ENCODE measurements at regions not wholly inside any gene's neighbourhood (a gene's known extent, or its start where the extent isn't known, plus 50 kb on each side); places are given as distances from the start of the nearest gene placed in this dataset.

DNA sequence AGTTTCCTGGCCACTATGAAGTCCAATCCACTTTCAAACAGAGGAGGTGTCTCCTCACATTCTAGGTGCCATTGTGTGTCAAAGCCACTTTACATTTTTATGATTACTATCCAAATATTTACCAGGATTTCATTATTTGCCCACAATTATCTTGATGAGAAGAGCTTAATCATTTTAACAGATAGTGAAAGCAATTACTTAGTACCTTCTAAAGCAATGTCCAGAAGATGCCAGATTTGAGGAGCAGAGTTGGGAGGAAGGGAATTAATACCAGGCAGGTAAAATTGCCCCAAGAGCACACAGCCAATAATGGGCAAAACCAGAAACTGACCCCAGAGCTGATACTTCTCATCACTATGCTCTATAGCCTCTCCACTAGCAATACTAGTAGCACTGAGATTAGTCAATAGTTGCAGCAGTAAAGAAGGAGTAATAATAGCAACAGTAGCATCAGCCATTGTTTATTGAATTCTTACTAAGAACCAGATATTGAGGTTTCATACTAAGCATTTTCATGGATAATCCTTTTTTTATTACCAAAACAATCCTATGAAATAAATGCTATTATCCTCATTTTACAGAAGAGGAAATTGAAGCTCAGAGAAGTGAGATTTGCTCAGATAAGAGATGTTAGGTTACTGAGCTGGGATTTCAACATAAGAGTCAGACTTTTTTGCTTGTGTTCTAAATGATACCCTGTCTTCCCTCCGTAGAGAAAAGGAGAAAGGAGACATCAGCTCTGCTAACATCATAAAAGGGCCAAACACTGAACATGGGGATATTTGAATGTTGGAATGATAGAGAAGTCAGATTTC is 509.3 kb upstream of the CFAP20DC start:
- Mint-ChIP-seq H3K4me1 (peaks cover 10% of the 10 kb centered on the region), H3K4me3 (no peak overlapping the region), H3K27me3 (ENCODE audit: insufficient read depth) (peaks cover 4% of the 10 kb centered on the region), H3K9me3 (no peaks in the 10 kb centered on the region), H3K36me3 (ENCODE audit: low read depth) (no peaks in the 10 kb centered on the region), H3K27ac (no peak overlapping the region)
- H3K9me3 ChIP-seq (ENCODE audit: control insufficient read depth, low read length): no peaks in the 10 kb centered on the region
- no peak overlapping the region for H3K9ac ChIP-seq (ENCODE audit: extremely low read depth, low read length, poor library complexity, severe bottlenecking)
- no peaks in the 10 kb centered on the region for H3K36me3 ChIP-seq (ENCODE audit: control insufficient read depth, insufficient read depth, low read length)
- peak overlapping the region; percentile 3 for H3K4me3 ChIP-seq (ENCODE audit: low read length)
- H3K4me1 ChIP-seq (ENCODE audit: control insufficient read depth, insufficient read depth, low read length): peaks cover 16% of the 10 kb centered on the region
- 40 to 77% methylated on average over 1 of the region's 1 CpG for WGBS, 2 experiments (ENCODE audit: insufficient coverage in 1 of 2, insufficient read length in 1 of 2)
- TF ChIP-seq, protein P1, sequence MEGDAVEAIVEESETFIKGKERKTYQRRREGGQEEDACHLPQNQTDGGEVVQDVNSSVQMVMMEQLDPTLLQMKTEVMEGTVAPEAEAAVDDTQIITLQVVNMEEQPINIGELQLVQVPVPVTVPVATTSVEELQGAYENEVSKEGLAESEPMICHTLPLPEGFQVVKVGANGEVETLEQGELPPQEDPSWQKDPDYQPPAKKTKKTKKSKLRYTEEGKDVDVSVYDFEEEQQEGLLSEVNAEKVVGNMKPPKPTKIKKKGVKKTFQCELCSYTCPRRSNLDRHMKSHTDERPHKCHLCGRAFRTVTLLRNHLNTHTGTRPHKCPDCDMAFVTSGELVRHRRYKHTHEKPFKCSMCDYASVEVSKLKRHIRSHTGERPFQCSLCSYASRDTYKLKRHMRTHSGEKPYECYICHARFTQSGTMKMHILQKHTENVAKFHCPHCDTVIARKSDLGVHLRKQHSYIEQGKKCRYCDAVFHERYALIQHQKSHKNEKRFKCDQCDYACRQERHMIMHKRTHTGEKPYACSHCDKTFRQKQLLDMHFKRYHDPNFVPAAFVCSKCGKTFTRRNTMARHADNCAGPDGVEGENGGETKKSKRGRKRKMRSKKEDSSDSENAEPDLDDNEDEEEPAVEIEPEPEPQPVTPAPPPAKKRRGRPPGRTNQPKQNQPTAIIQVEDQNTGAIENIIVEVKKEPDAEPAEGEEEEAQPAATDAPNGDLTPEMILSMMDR (conservative IDR thresholded peaks at IDR 0.05): no peak
- no peak for DNase-seq
- H3K27me3 ChIP-seq (ENCODE audit: control insufficient read depth, insufficient read depth, low read length, poor library complexity, severe bottlenecking): no peaks in the 10 kb centered on the region
- H3K27ac ChIP-seq (ENCODE audit: low read depth, low read length): no peak overlapping the region

DNA sequence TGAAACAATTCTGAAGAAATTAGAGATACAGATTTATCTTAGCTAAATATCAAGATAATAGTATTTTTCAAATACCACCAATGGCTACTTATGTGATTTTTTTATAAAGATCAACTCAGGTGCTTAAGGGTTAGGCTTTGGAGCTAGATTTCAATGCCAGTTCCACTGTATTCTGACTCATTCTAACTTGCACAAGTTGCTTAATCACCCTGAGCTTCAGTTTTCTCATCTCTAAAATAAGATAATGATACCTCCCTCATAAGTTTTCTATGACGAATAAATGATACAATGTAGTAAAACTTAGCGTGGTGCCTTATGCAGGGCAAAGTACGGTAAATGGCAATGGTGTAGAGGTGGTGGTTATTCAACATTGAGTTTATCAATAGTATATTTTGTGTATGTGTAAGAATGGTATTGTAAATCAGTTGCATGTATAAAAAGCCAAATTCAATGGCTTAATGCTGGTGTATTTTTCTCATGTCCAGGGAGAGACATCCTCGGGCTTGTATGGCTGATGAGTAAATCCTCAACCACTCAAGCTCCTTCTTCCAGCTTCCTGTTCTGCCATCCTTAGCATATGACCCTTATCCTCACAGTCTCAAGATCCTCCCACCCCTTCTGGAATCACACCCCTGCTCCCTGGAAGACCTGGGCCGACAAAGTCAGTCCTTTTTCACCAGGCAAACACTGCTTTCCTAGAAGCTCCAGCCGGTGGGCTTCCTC is 505.9 kb upstream of the CFAP20DC start:
- H3K27ac Mint-ChIP-seq: no peak overlapping the region
- no peaks in the 10 kb centered on the region for H3K9me3 Mint-ChIP-seq
- Histone ChIP-seq H3K4me3 (ENCODE audit: low read length) (no peak overlapping the region), H3K9me3 (ENCODE audit: control insufficient read depth, low read length) (no peaks in the 10 kb centered on the region), H3K4me1 (ENCODE audit: control insufficient read depth, insufficient read depth, low read length) (peaks cover 16% of the 10 kb centered on the region), H3K36me3 (ENCODE audit: control insufficient read depth, insufficient read depth, low read length) (no peaks in the 10 kb centered on the region), H3K27ac (ENCODE audit: low read depth, low read length) (no peak overlapping the region), H3K27me3 (ENCODE audit: control insufficient read depth, insufficient read depth, low read length, poor library complexity, severe bottlenecking) (no peaks in the 10 kb centered on the region), H3K9ac (ENCODE audit: extremely low read depth, low read length, poor library complexity, severe bottlenecking) (no peak overlapping the region)
- WGBS, 2 experiments (ENCODE audit: insufficient coverage in 1 of 2, insufficient read length in 1 of 2): 93 to 94% methylated on average over 3 to 6 of the region's 6 CpGs
- H3K27me3 Mint-ChIP-seq (ENCODE audit: insufficient read depth): peaks cover 4% of the 10 kb centered on the region
- no peak overlapping the region for H3K4me3 Mint-ChIP-seq
- TF ChIP-seq, protein P1 (conservative IDR thresholded peaks at IDR 0.05): no peak
- no peak for DNase-seq
- H3K36me3 Mint-ChIP-seq (ENCODE audit: low read depth): no peaks in the 10 kb centered on the region
- H3K4me1 Mint-ChIP-seq: peaks cover 15% of the 10 kb centered on the region

DNA sequence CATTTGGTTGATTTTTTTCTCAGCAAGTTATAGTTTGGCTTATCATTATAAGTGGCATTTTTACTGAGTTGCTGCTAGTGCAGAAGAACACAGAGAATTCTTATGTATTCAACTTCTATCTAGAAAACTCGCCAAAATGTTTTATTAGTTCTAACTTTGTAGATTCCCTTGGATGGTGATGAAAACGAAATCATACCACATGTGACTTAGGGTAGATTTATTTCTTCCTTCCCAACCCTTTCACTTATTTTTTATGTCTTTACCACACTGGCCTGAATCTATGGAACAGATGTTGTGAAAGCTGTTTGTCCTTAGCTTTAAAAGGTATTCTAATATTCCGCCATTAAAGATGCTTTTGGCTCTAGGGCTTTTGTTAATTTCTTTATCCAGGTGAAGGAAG is 503.3 kb upstream of the CFAP20DC start:
- 93 to 100% methylated on average over 2 of the region's 3 CpGs for WGBS, 2 experiments (ENCODE audit: insufficient coverage in 1 of 2, insufficient read length in 1 of 2)
- Histone ChIP-seq H3K4me3 (ENCODE audit: low read length) (no peak overlapping the region), H3K36me3 (ENCODE audit: control insufficient read depth, insufficient read depth, low read length) (no peaks in the 10 kb centered on the region), H3K4me1 (ENCODE audit: control insufficient read depth, insufficient read depth, low read length) (peaks cover 7% of the 10 kb centered on the region), H3K9ac (ENCODE audit: extremely low read depth, low read length, poor library complexity, severe bottlenecking) (no peak overlapping the region), H3K27ac (ENCODE audit: low read depth, low read length) (no peak overlapping the region), H3K9me3 (ENCODE audit: control insufficient read depth, low read length) (no peaks in the 10 kb centered on the region), H3K27me3 (ENCODE audit: control insufficient read depth, insufficient read depth, low read length, poor library complexity, severe bottlenecking) (no peaks in the 10 kb centered on the region)
- no peak overlapping the region for H3K27ac Mint-ChIP-seq
- H3K4me3 Mint-ChIP-seq: no peak overlapping the region
- H3K27me3 Mint-ChIP-seq (ENCODE audit: insufficient read depth): peaks cover 4% of the 10 kb centered on the region
- no peaks in the 10 kb centered on the region for H3K36me3 Mint-ChIP-seq (ENCODE audit: low read depth)
- no peak for DNase-seq
- H3K9me3 Mint-ChIP-seq: no peaks in the 10 kb centered on the region
- TF ChIP-seq, protein P1 (conservative IDR thresholded peaks at IDR 0.05): no peak
- peaks cover 15% of the 10 kb centered on the region for H3K4me1 Mint-ChIP-seq

All from endodermal cell (in vitro differentiated cells).